DMS53 (cell line): ENCODE measurements at regions not wholly inside any gene's neighbourhood (a gene's known extent, or its start where the extent isn't known, plus 50 kb on each side); places are given as distances from the start of the nearest gene placed in this dataset.

Experiments used
- DNase-seq: peaks from one replicate; lab custom pipeline; 2025; lab: John Stamatoyannopoulos, UW

- no peak for DNase-seq
These were observed 104.1 kb upstream of the PTPN1 start for GRCh38 chr20:50405915-50406609.

- DNase-seq: no peak
These were observed 103.5 kb upstream of the PTPN1 start for GRCh38 chr20:50406610-50407136.

- DNase-seq: no peak
These were observed 101.4 kb upstream of the PTPN1 start for GRCh38 chr20:50408526-50409364.

- no peak for DNase-seq
These were observed 100.7 kb upstream of the PTPN1 start for GRCh38 chr20:50409495-50409894.

GRCh38 chr20:50410343-50410742, 99.8 kb upstream of the PTPN1 start:
- no peak for DNase-seq

GRCh38 chr20:50412069-50412468, 98.1 kb upstream of the PTPN1 start:
- no peak for DNase-seq

GRCh38 chr20:50412499-50412898, 97.7 kb upstream of the PTPN1 start:
- no peak for DNase-seq

- no peak for DNase-seq
These were observed 97.1 kb upstream of the PTPN1 start for GRCh38 chr20:50413088-50413500.

GRCh38 chr20:50415021-50415515, 95.1 kb upstream of the PTPN1 start:
- DNase-seq: peak; percentile 76

- peak; percentile 93 for DNase-seq
These were observed 94.5 kb upstream of the PTPN1 start for GRCh38 chr20:50415516-50416268.

GRCh38 chr20:50416269-50417022, 93.7 kb upstream of the PTPN1 start:
- no peak for DNase-seq

GRCh38 chr20:50417023-50417329, 93.2 kb upstream of the PTPN1 start:
- DNase-seq: no peak

- no peak for DNase-seq
These were observed 92.5 kb upstream of the PTPN1 start for GRCh38 chr20:50417484-50418235.

GRCh38 chr20:50418890-50419642, 91.1 kb upstream of the PTPN1 start:
- no peak for DNase-seq

- no peak for DNase-seq
These were observed 89.8 kb upstream of the PTPN1 start for GRCh38 chr20:50420380-50420779.

GRCh38 chr20:50421356-50422340, 88.5 kb upstream of the PTPN1 start:
- no peak for DNase-seq

- DNase-seq: no peak
These were observed 86.4 kb upstream of the PTPN1 start for GRCh38 chr20:50423758-50424157.

GRCh38 chr20:50425076-50425475, 85.1 kb upstream of the PTPN1 start:
- DNase-seq: peak; percentile 35
